GM18868 (cell line): ENCODE measurements at regions not wholly inside any gene's neighbourhood (a gene's known extent, or its start where the extent isn't known, plus 50 kb on each side); places are given as distances from the start of the nearest gene placed in this dataset.

Source experiments
- ATAC-seq: cut with Tn5 transposase; IDR thresholded peaks from one replicate; pipeline ENCODE4 v1.9.1; 2021; ENCODE audit warnings: mild to moderate bottlenecking, moderate library complexity; ENCODE audit not compliant: unreplicated experiment

GRCh38 chr11:128198216-128198772 is 389.1 kb downstream of the ETS1 start:
- no peak for ATAC-seq

- no peak for ATAC-seq
These were observed 391.1 kb downstream of the ETS1 start for GRCh38 chr11:128196235-128196634.

- no peak for ATAC-seq
These were observed 391.6 kb downstream of the ETS1 start for GRCh38 chr11:128195756-128196155.

GRCh38 chr11:128195057-128195751 is 392.2 kb downstream of the ETS1 start:
- no peak for ATAC-seq

- no peak for ATAC-seq
These were observed 393.1 kb downstream of the ETS1 start for GRCh38 chr11:128194216-128194615.

GRCh38 chr11:128193615-128194014 is 393.7 kb downstream of the ETS1 start:
- ATAC-seq = no peak

- no peak for ATAC-seq
These were observed 397.0 kb downstream of the ETS1 start for GRCh38 chr11:128190312-128190711.

GRCh38 chr11:128189823-128190222 is 397.5 kb downstream of the ETS1 start:
- ATAC-seq = no peak

- ATAC-seq = no peak
These were observed 398.9 kb downstream of the ETS1 start for GRCh38 chr11:128188346-128189004.

- no peak for ATAC-seq
These were observed 399.5 kb downstream of the ETS1 start for GRCh38 chr11:128187835-128188234.

- no peak for ATAC-seq
These were observed 400.0 kb downstream of the ETS1 start for GRCh38 chr11:128187377-128187776.

GRCh38 chr11:128184981-128185380 is 402.4 kb downstream of the ETS1 start:
- no peak for ATAC-seq

- ATAC-seq = no peak
These were observed 404.5 kb downstream of the ETS1 start for GRCh38 chr11:128182844-128183243.

GRCh38 chr11:128181984-128182383 is 405.4 kb downstream of the ETS1 start:
- ATAC-seq = no peak

- ATAC-seq = no peak
These were observed 406.3 kb downstream of the ETS1 start for GRCh38 chr11:128181088-128181480.

GRCh38 chr11:128180441-128181087 is 406.8 kb downstream of the ETS1 start:
- ATAC-seq = no peak

- ATAC-seq = no peak
These were observed 407.8 kb downstream of the ETS1 start for GRCh38 chr11:128179512-128179911.

- ATAC-seq = no peak
These were observed 408.3 kb downstream of the ETS1 start for GRCh38 chr11:128179039-128179438.

GRCh38 chr11:128174465-128175291 is 412.7 kb downstream of the ETS1 start:
- ATAC-seq = no peak

GRCh38 chr11:128172046-128172878 is 415.1 kb downstream of the ETS1 start:
- peak; percentile 74 for ATAC-seq
